ENCODE measurements at regions not wholly inside any gene's neighbourhood (a gene's known extent, or its start where the extent isn't known, plus 50 kb on each side); places are given as distances from the start of the nearest gene placed in this dataset.
A peak's percentile ranks its signal among the peaks of the same experiment; 100 is the strongest.
"Not testable (repeated sequence)": the region's sequence is repeated elsewhere in the genome, so short reads cannot be mapped to it uniquely, and the experiment has no call there.

DNA sequence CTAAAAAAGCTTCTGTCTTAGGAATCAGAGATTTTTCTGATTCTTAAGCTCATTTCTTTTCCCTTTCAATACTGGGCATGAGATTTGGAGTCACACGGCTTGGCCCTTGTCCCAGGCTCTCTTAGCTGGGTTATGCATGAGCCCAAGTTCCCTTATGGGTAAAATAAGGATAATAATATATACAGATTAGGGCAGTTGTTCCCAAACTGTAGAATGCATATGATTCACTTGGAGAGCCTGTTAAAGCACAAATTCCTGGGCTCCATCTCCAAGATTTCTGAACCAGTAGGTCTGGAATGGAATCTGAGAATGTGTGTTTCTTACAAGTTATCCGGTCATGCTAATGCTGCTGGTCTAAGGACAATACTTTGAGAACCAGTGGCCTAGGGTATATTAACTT is 154.0 kb downstream of the REEP3 start:
- H3K36me3 ChIP-seq (ENCODE audit: control insufficient read depth, insufficient read depth, low read length) = no peaks in the 10 kb centered on the region
- H3K27me3 ChIP-seq (ENCODE audit: control insufficient read depth, insufficient read depth, low read length) = no peaks in the 10 kb centered on the region
- H3K27ac ChIP-seq (ENCODE audit: low read length) = no peak overlapping the region
- peaks cover 18% of the 10 kb centered on the region for H3K4me1 ChIP-seq (ENCODE audit: control insufficient read depth, insufficient read depth, low read length)
- no peaks in the 10 kb centered on the region for H3K9me3 ChIP-seq (replicated peaks; ENCODE audit: control insufficient read depth, low read depth, low read length)
- no CpG with 5 or more reads among the region's 2 CpGs for WGBS (ENCODE audit: insufficient coverage)
- H3K4me3 ChIP-seq (ENCODE audit: low read length) = no peak overlapping the region
- peak; percentile 87 for DNase-seq

DNA sequence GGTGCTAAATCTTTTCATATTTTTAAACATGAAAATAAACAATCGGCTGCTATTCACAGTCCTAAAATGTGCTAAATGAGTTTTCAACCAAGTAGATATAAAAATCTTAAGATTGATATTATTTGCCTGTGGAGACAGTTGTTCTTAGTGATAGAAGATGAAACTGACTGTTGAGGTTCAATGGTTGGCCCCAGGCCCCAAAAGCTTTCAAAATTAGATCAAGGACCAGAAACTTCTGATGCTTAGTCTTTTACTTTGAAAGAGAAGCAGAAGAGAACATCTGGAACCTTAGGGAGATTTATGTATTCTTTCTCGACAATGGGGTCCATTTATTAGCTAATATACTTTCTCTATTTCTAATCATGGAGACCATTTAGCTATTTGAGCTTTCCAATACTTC is 155.8 kb downstream of the REEP3 start:
- Histone ChIP-seq H3K27me3 (ENCODE audit: control insufficient read depth, insufficient read depth, low read length) (no peaks in the 10 kb centered on the region), H3K4me1 (ENCODE audit: control insufficient read depth, insufficient read depth, low read length) (peaks cover 8% of the 10 kb centered on the region), H3K4me3 (ENCODE audit: low read length) (no peak overlapping the region), H3K9me3 (replicated peaks; ENCODE audit: control insufficient read depth, low read depth, low read length) (no peaks in the 10 kb centered on the region), H3K36me3 (ENCODE audit: control insufficient read depth, insufficient read depth, low read length) (no peaks in the 10 kb centered on the region), H3K27ac (ENCODE audit: low read length) (no peak overlapping the region)
- WGBS (ENCODE audit: insufficient coverage) = no CpG with 5 or more reads among the region's 2 CpGs
- DNase-seq = no peak

DNA sequence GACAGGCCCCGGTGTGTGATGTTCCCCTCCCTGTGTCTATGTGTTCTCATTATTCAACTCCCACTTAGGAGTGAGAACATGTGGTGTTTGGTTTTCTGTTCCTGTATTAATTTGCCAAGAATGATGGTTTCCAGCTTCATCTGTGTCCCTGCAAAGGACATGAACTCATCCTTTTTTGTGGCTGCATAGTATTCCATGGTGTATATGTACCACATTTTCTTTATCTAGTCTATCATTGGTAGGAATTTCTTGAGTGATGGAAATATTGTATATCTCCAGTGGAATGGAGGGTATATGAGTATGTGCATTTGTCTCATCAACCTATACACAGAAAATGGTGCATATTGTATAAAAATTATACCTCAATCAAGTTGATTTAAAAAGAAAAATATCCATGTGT is 159.3 kb downstream of the REEP3 start:
- not testable (repeated sequence) for H3K36me3 ChIP-seq (ENCODE audit: control insufficient read depth, insufficient read depth, low read length); H3K27me3 ChIP-seq (ENCODE audit: control insufficient read depth, insufficient read depth, low read length); H3K27ac ChIP-seq (ENCODE audit: low read length); DNase-seq; H3K4me3 ChIP-seq (ENCODE audit: low read length); H3K9me3 ChIP-seq (replicated peaks; ENCODE audit: control insufficient read depth, low read depth, low read length); H3K4me1 ChIP-seq (ENCODE audit: control insufficient read depth, insufficient read depth, low read length)
- WGBS (ENCODE audit: insufficient coverage) = no CpG with 5 or more reads among the region's 1 CpG

DNA sequence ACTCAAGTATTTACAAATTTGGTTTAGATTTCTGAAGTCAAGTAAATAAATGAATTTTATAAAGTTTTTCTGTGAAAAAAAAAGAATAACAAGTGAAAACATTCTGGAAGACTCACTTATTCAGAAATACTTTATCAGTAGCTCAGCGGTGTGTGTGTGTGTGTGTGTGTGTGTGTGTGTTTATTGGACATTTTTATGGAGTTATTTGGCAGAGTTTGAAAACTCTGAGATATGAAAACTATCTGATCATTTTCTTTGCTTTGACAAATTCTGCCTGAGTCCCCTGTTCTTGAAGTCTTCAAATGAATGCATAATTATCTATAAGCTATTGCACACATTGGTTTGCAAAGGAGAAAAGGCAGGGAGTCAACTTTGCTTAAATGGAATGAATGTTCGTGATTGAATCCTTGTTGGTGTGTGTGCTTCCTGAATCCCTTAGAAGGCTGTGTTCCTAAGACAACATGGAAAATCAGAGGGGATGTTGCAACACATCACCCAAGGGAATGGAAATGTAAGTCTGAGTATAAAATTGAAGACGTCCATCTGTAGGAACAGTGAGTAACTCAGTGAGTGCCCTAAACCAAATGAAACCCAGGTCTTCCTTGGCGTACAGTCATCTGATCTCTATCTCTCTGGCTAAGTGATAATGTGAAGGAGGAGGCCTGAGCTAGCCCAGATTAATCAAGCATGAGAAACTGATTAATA is 160.9 kb downstream of the REEP3 start:
- DNase-seq = peak; percentile 85

DNA sequence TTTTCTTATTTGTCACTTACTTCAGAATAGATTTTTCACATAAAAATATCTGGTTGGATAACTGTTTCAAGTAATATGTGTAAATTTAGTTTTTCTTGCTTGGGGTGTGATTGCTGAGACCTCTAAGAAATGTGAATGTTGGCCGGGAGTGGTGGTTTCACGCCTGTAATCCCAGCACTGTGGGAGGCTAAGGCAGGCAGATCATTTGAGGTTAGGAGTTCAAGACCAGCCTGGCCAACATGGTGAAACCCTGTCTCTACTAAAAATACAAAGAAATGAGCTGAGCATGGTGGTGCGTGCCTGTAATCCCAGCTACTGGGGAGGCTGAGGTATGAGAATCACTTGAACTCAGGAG is 161.5 kb downstream of the REEP3 start:
- not testable (repeated sequence) for H3K27me3 ChIP-seq (ENCODE audit: control insufficient read depth, insufficient read depth, low read length); H3K36me3 ChIP-seq (ENCODE audit: control insufficient read depth, insufficient read depth, low read length); H3K9me3 ChIP-seq (replicated peaks; ENCODE audit: control insufficient read depth, low read depth, low read length); H3K4me3 ChIP-seq (ENCODE audit: low read length); H3K4me1 ChIP-seq (ENCODE audit: control insufficient read depth, insufficient read depth, low read length); DNase-seq; H3K27ac ChIP-seq (ENCODE audit: low read length)
- 89% methylated on average over 2 of the region's 3 CpGs for WGBS (ENCODE audit: insufficient coverage)

More for the DNA sequence above, 160.9 kb downstream of the REEP3 start:
- no peaks in the 10 kb centered on the region for H3K27me3 ChIP-seq (ENCODE audit: control insufficient read depth, insufficient read depth, low read length)
- 33% methylated on average over 1 of the region's 4 CpGs for WGBS (ENCODE audit: insufficient coverage)
- no peaks in the 10 kb centered on the region for H3K4me1 ChIP-seq (ENCODE audit: control insufficient read depth, insufficient read depth, low read length)
- H3K27ac ChIP-seq (ENCODE audit: low read length) = no peak overlapping the region
- no peak overlapping the region for H3K4me3 ChIP-seq (ENCODE audit: low read length)
- no peaks in the 10 kb centered on the region for H3K9me3 ChIP-seq (replicated peaks; ENCODE audit: control insufficient read depth, low read depth, low read length)
- H3K36me3 ChIP-seq (ENCODE audit: control insufficient read depth, insufficient read depth, low read length) = no peaks in the 10 kb centered on the region

DNA sequence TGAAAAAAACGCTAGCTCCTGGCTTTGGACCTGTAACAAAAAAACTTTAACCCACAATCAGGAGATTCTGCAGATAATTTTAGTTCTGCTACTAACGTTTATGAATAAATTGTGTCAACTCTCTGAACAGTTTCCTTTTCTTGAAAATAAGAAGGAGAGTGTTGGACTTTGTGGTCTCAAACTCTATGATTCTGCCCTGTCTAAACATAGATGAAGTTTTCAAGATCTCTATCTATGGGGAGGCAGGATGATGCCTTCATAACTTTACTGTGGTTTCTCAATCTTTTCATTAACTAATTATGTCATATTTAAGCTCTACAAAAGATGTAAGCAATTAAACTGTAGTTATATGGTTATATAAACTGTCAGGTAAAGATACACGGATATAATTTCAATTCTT is 162.0 kb downstream of the REEP3 start:
- no peaks in the 10 kb centered on the region for H3K27me3 ChIP-seq (ENCODE audit: control insufficient read depth, insufficient read depth, low read length)
- H3K36me3 ChIP-seq (ENCODE audit: control insufficient read depth, insufficient read depth, low read length) = no peaks in the 10 kb centered on the region
- no peaks in the 10 kb centered on the region for H3K4me1 ChIP-seq (ENCODE audit: control insufficient read depth, insufficient read depth, low read length)
- no peak for DNase-seq
- H3K4me3 ChIP-seq (ENCODE audit: low read length) = no peak overlapping the region
- no peaks in the 10 kb centered on the region for H3K9me3 ChIP-seq (replicated peaks; ENCODE audit: control insufficient read depth, low read depth, low read length)
- WGBS (ENCODE audit: insufficient coverage) = no CpG with 5 or more reads among the region's 3 CpGs
- no peak overlapping the region for H3K27ac ChIP-seq (ENCODE audit: low read length)

DNA sequence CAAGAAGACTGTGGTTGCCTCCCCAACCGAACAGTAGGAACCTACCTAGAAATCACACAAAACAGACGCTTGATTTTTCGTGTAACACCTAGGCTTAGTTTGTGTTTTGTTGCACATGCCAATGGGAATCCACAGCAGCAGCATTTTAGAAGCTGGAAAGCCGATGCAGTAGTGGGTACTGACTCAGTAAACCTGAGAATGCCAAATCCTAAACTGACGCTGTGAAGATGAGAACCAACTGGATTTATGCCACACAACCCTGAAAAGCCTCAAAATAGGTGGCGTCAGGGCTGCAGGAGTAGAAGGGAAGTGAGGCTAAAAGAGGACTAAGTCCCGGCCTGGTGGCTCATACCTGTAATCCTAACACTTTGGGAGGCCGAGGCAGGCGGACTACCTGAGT is 162.5 kb downstream of the REEP3 start:
- Histone ChIP-seq H3K4me1 (ENCODE audit: control insufficient read depth, insufficient read depth, low read length) (no peaks in the 10 kb centered on the region), H3K27me3 (ENCODE audit: control insufficient read depth, insufficient read depth, low read length) (no peaks in the 10 kb centered on the region), H3K9me3 (replicated peaks; ENCODE audit: control insufficient read depth, low read depth, low read length) (no peaks in the 10 kb centered on the region), H3K36me3 (ENCODE audit: control insufficient read depth, insufficient read depth, low read length) (no peaks in the 10 kb centered on the region), H3K4me3 (ENCODE audit: low read length) (no peak overlapping the region), H3K27ac (ENCODE audit: low read length) (no peak overlapping the region)
- 81% methylated on average over 7 of the region's 9 CpGs for WGBS (ENCODE audit: insufficient coverage)
- no peak for DNase-seq

DNA sequence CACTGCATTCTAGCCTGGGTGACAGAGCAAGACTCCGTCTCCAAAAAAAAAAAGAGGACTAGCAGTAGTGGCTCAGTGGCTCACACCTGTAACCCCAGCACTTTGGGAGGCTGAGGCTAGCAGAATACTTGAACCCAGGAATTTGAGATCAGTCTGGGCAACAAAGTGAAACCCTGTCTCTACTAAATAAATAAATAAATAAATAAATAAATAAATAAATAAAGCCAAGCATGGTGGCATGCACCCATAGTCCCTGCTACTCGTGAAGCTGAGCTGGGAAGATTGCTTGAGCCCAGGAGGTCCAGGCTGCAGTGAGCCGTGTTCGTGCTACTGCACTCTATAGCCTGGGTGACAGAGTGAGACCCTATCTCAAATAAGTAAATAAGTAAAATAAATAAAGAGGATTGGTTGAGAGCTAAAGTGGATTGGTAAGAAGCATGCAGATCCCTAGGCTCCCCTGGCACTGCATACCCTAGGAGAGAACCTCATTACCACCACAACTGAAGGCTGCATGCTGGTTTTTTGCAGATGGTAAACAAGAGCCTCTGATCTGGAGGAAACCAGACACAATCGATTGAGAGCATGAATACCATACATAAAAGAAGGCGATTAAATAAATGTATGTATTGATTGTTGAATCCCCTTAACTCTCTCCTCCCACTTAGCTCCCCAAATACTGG is 163.2 kb downstream of the REEP3 start:
- WGBS (ENCODE audit: insufficient coverage) = no CpG with 5 or more reads among the region's 6 CpGs
- Histone ChIP-seq H3K27me3 (ENCODE audit: control insufficient read depth, insufficient read depth, low read length) (no peaks in the 10 kb centered on the region), H3K4me3 (ENCODE audit: low read length) (no peak overlapping the region), H3K4me1 (ENCODE audit: control insufficient read depth, insufficient read depth, low read length) (no peaks in the 10 kb centered on the region), H3K27ac (ENCODE audit: low read length) (no peak overlapping the region), H3K36me3 (ENCODE audit: control insufficient read depth, insufficient read depth, low read length) (no peaks in the 10 kb centered on the region), H3K9me3 (replicated peaks; ENCODE audit: control insufficient read depth, low read depth, low read length) (no peaks in the 10 kb centered on the region)
- no peak for DNase-seq

DNA sequence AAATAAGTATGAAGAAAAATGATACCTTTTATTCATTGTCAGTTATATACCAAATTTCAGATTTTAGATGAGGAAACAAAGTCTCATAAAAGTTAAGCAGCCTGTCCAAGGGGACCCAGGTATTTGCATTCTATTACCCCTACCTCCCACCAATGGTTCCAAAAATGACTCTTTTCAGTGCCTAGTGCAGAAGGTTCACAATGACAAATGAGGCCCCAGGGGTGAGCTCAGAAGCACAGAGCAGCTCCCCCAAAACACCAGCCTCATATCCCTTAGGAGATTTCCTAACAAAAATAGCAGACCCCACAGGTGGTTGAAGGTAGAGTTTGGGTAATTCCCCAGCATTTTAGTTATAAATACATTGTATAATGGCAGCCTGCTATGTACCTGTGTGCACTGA is 168.6 kb downstream of the REEP3 start:
- H3K27ac ChIP-seq (ENCODE audit: low read length) = no peak overlapping the region
- DNase-seq = no peak
- no peak overlapping the region for H3K4me3 ChIP-seq (ENCODE audit: low read length)
- no peaks in the 10 kb centered on the region for H3K36me3 ChIP-seq (ENCODE audit: control insufficient read depth, insufficient read depth, low read length)
- H3K9me3 ChIP-seq (replicated peaks; ENCODE audit: control insufficient read depth, low read depth, low read length) = no peaks in the 10 kb centered on the region
- no peaks in the 10 kb centered on the region for H3K4me1 ChIP-seq (ENCODE audit: control insufficient read depth, insufficient read depth, low read length)
- H3K27me3 ChIP-seq (ENCODE audit: control insufficient read depth, insufficient read depth, low read length) = no peaks in the 10 kb centered on the region

DNA sequence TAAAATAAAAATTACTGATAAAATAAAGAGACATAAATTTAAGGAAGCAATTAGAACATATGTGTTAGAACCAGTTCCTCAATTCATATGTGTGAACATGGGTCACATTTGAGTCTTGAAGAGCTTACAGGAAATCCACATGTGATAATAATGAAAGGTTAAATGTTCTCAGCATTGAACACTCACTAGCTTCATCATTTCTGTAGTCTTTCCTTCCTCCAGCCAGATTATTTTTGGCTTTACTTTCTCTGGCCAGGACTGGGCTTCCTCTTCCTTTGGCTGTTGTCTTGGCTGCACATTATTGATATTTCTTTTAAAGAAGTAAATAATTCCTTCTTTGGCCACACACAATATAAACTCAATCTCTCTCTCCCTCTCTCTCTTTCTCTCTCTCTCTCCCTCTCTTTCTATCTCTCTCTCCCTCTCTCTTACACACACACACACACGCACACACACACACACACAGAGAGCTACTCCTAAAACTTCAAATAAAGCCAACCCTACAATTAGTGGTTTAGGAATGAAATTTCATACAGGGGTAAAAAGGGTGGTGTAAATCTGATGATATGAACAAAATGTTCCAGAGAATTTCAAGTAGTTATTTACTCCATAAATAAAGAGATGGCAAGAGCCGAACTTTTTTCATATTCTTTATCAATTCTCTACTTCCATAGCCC is 171.2 kb downstream of the REEP3 start:
- Histone ChIP-seq H3K4me3 (ENCODE audit: low read length) (no peak overlapping the region), H3K36me3 (ENCODE audit: control insufficient read depth, insufficient read depth, low read length) (no peaks in the 10 kb centered on the region), H3K27ac (ENCODE audit: low read length) (peak overlapping the region; percentile 24), H3K4me1 (ENCODE audit: control insufficient read depth, insufficient read depth, low read length) (no peaks in the 10 kb centered on the region), H3K9me3 (replicated peaks; ENCODE audit: control insufficient read depth, low read depth, low read length) (no peaks in the 10 kb centered on the region), H3K27me3 (ENCODE audit: control insufficient read depth, insufficient read depth, low read length) (no peaks in the 10 kb centered on the region)
- no CpG with 5 or more reads among the region's 2 CpGs for WGBS (ENCODE audit: insufficient coverage)
- DNase-seq = peak; percentile 97
